Fibroblast of lung (primary cell): ENCODE measurements at regions not wholly inside any gene's neighbourhood (a gene's known extent, or its start where the extent isn't known, plus 50 kb on each side); places are given as distances from the start of the nearest gene placed in this dataset.

ENCODE experiments used
- CTCF ChIP-seq, 2 donors: IDR thresholded peaks in 1 of 2; conservative IDR thresholded peaks in 1 of 2; 1 replicate in 1 of 2; 2 replicates in 1 of 2; pipeline ENCODE4 v1.5.1; 2011 to 2012; ENCODE audit warnings: low read length in 2 of 2, control low read depth in 1 of 2, inconsistent platforms in 1 of 2, low read depth in 1 of 2, mild to moderate bottlenecking in 1 of 2
- EZH2 ChIP-seq: IDR thresholded peaks from 2 replicates; pipeline ENCODE4 v1.5.1; 2012; ENCODE audit warnings: low read length, control low read depth, mild to moderate bottlenecking; ENCODE audit errors: missing control alignments

GRCh38 chr5:121408778-121409177 is 442.9 kb upstream of the FTMT start:
- TF ChIP-seq CTCF (conservative IDR thresholded peaks at IDR 0.05 in 1 of 2, IDR thresholded peaks at IDR 0.05 in 1 of 2; ENCODE audit: low read depth in 1 of 2, low read length in 2 of 2) (no peak), EZH2 (no peak)
